M059J (cell line): ENCODE measurements at regions not wholly inside any gene's neighbourhood (a gene's known extent, or its start where the extent isn't known, plus 50 kb on each side); places are given as distances from the start of the nearest gene placed in this dataset.
"Not testable (repeated sequence)": the region's sequence is repeated elsewhere in the genome, so short reads cannot be mapped to it uniquely, and the experiment has no call there.

ENCODE experiments used
- DNase-seq: peaks from one replicate; pipeline ENCODE4 v3.0.0-alpha.2; 2012; ENCODE audit warnings: low read depth

DNA sequence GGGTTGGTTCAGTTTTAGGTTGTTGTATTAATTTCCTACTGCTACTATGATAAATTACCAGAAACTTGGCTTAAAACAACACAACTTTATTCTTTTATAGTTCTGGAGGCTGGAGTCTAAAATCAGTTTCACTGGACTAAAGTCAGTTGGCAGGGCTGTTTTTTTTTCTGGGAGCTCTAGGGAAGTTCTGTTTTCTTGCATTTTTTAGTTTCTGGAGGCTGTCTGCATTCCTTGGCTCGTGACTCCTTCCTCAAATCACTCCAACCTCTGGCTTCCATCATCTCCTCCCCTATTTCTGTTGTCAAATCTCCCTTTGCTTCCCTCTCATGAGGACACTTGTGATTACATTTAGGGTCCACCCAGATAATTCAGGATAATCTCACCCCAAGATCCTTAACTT, 51.3 kb upstream of the SUB1 start:
- no peak for DNase-seq

DNA sequence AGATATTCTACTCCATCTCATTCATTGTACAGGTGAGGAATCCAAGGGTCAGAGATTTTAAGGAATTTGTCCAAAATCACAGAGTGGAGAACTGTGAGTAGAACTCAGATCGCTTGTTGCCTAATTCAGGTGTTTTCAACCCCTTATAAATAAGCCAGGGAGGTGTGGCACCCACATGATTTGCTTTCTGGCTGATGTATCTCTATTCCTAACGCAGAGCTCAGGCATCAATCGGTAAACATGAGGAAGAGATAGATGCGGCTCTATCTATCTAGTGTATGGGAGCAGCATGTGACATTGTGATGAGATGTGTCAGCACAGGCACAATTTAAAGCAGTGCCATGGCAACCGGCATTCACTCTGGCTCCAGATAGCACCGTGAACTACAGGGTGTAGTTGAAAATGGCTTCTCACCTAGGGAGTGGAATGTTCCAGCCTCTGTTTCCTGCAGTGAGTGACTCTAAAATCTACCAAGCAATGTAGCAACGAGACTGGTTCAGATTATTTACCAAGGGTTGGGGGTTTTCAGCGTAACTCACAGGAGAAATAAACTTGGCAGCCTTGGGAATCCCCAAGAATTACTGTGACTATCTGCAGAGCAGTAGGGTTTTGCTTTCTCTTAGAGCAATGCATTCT, 53.4 kb upstream of the SUB1 start:
- peak; percentile 70 for DNase-seq

DNA sequence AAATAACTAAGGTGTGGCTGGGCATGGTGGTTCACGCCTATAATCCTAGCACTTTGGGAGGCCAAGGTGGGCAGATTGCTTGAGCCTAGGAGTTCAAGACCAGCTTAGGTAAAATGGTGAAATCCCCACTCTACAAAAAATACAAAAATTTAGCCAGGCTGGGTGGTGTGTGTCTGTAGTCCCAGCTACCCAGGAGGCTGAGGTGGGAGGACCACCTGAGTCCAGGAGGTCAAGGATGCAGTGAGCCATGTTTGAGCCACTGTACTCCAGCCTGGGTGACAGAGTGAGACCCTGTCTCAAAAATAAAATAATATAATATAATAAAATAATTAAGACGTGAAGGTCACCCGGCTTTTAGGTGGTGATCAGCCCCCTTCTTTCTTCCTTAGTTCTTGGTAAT, 58.0 kb upstream of the SUB1 start:
- DNase-seq: not testable (repeated sequence)

DNA sequence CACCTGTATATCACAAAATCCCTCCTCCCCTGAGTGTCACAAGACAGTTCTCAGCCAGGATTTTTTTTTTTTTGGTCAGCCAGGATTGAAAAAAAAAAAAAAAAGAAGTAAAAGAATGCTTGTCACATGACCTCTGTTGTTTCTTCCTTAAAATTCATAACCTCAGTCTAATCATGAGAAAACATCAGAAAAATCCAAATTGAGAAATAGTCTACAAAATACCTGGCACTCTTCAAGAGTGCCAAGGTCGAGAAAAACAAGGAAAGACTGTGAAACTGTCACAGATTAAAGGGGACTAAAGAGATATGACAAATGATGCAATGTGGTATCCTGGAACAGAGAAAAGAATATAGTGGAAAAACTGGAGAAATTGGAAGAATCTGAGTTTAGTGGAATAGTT, 58.5 kb upstream of the SUB1 start:
- DNase-seq: no peak

- DNase-seq: no peak
Observed at GRCh38 chr5:32523625-32524024, 61.7 kb upstream of the SUB1 start.

GRCh38 chr5:32522429-32523143, 62.8 kb upstream of the SUB1 start:
- peak; percentile 94 for DNase-seq

GRCh38 chr5:32521481-32521880, 63.9 kb upstream of the SUB1 start:
- DNase-seq: no peak

- no peak for DNase-seq
Observed at GRCh38 chr5:32520972-32521371, 64.4 kb upstream of the SUB1 start.

GRCh38 chr5:32520356-32520755, 65.0 kb upstream of the SUB1 start:
- no peak for DNase-seq

DNA sequence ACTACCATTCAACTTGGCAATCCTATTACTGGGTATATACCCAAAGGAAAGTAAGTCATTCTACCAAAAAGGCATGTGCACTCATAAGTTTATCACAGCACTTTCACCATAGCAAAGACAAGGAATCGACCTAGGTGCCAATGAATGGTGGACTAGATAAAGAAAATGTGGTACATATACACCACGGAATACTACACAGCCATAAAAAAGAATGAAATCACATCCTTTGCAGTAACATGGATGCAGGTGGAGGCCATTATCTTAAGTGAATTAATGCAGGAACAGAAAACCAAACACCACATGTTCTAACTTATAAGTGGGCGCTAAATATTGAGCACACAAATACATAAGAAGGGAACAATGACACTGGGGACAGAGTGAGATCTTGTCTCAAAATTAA, 65.8 kb upstream of the SUB1 start:
- DNase-seq: no peak

DNA sequence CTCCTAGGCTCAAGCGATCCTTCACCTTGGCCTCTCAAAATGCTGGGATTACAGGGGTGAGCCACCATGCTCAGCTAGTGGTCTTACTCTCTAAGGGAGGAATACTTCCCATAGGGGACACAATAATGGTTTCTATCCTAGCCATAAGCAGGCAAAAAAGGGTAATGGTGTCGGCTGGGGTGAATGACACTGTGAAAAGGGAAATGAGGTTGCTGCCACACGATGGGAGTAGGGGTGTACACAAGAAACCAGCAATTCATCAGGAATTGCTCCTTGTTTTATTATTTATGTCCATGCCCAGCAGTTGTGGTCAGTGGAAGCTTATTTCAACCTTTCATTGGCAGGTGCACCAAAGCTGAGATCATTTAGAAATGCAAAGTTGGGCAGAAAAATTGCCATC, 70.3 kb upstream of the ZFR start:
- no peak for DNase-seq

- peak; percentile 38 for DNase-seq
Observed at GRCh38 chr5:32512926-32513325, 68.4 kb upstream of the ZFR start.

DNA sequence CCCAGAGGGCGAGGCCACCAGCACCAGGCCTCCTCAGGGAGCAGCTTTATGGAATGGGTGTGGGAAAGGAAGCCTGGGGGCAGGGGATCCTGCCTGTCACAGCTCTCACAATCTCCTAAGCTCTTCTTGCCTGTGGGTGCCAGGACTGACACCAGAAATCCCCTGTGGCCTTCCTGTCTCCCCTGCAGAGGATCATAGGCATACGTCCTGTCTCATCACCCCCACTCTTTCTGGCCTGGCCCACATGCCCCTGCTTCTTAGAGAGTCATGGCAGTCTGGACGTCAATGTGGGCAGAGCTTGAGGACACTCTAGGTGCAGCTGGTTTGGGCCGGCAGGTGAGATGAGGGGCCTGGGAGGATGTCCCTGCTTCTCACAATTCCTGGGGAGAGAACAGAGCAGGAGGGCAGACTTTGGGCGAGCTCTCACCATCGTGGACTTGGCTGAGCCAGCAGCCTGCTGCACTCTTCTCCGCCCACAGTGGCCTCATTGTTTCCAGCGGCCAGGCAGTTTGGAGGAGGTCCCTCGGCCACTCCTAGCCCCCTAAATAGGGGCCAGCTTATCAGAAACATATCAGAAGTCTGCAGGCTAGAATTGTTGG, 67.3 kb upstream of the ZFR start:
- DNase-seq: peak; percentile 42

GRCh38 chr5:32510860-32511259, 66.3 kb upstream of the ZFR start:
- DNase-seq: no peak

- peak; percentile 50 for DNase-seq
Observed at GRCh38 chr5:32508806-32509805, 64.6 kb upstream of the ZFR start.

GRCh38 chr5:32507738-32508434, 63.3 kb upstream of the ZFR start:
- DNase-seq: peak; percentile 89

GRCh38 chr5:32506799-32507198, 62.3 kb upstream of the ZFR start:
- DNase-seq: peak; percentile 84

- no peak for DNase-seq
Observed at GRCh38 chr5:32506201-32506661, 61.7 kb upstream of the ZFR start.

GRCh38 chr5:32505756-32506155, 61.2 kb upstream of the ZFR start:
- no peak for DNase-seq

DNA sequence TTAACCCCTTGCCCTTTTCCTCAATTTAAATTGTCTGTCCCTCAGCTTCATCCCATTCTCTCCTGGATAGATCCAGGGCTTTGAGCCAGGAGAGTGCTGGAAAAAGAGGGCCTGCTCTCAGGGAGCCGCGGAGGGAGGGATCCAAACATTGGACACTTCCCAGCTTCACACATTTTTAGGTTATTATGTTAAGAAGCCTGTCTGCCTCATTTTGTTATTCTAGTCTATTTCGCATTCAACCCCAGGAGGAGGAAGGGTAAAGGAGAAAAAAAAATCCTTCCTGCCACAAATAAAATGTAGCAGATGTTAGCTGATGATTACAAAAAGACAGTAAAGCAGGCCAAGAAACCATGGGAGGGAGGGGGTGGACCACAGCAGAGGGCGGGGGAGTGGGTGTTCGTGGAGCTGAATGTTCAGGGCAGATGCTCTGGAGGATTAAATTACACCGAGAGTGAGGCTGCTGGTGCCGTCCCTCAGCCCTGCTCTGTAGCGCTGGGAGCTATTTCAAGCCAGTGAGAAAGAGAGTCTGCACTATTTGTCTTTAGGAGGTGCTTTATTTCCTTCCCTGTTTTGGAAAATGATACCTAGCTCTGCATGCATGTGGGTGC, 60.6 kb upstream of the ZFR start:
- DNase-seq: peak; percentile 59
